GM03348 (cell line): ENCODE measurements at regions not wholly inside any gene's neighbourhood (a gene's known extent, or its start where the extent isn't known, plus 50 kb on each side); places are given as distances from the start of the nearest gene placed in this dataset.
"Not testable (repeated sequence)": the region's sequence is repeated elsewhere in the genome, so short reads cannot be mapped to it uniquely, and the experiment has no call there.

ENCODE experiments used
- DNase-seq: peaks from one replicate; pipeline ENCODE4 v3.0.0; 2012; ENCODE audit warnings: low spot score

GRCh38 chr3:152581951-152582350, 253.0 kb upstream of the P2RY1 start:
- DNase-seq, result no peak

DNA sequence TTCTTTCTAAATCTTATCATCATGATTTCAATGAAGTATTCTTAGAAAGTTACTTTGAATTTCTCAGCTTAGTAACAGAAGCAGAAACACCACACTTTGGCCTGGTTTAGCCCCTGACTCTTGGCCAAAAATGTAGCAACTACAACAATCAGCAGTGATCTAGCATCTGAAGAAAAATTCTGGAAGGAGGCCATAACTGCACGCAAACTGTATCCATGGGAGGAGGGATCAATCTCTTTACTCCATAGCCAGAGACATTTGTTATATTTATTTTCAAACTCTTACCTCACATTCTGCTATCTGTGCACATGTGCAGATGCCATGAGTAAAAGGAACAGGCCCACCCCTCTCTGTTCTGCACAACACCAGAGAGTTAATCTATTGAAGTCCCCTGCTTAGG, 251.0 kb upstream of the P2RY1 start:
- no peak for DNase-seq

- DNase-seq, result no peak
Measured at GRCh38 chr3:152586974-152587373, 248.0 kb upstream of the P2RY1 start.

DNA sequence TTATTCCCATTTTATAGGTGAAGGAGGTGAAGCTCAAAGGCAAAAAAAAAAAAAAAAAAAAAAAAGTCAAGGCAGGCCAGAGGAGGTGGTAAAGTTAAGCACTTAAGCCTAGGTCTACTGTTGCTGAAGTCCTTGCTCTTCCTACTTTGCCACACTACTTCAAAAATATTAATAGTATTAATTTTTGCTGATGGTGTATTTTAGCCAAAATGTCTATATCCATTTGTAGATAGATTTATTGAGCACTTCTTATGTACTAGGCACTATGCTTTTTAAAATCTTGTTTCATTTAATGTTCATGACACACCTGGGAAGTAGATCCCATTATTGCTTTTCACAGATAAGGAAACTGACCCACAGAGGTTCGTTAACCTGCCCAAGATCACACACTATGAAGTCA, 247.1 kb upstream of the P2RY1 start:
- no peak for DNase-seq

GRCh38 chr3:152589644-152590043, 245.3 kb upstream of the P2RY1 start:
- no peak for DNase-seq

DNA sequence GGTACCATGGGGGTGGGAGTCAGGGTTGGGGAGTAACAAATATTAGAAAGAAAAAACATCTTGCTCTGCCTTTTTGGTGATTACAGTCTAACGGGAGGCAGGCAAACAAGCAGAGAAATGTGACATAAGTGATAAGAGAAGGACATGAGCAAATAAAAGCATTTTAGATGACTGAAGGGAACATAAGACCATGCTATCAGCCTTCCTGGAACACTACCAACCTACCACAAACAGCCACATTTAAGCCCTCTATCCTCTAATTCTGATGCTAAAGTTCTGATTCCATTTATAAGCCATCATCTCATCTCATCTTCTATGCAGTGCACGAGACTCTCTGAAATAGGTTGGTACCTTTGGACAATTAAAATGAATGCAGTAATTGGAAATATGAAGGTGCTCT, 243.4 kb upstream of the P2RY1 start:
- no peak for DNase-seq

DNA sequence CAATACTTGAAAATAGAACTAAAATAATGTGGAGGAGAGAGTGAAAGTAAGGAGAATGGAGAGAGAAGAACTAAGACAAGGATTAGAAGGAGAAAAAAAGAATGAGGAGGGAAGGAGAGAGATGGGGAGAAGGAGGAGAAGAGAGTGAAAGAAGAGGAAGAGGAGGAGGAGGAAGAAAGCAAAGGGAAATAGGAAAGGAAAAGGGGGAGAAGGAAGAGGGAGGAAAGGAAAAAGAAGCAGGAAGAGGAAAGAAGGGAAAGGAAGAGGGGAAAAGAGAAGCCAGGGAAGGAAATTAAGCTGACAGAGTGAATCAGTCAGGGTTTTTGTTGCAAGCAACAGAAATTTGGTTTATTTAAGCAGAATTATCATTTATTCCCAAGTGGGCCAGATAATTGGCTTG, 241.7 kb upstream of the P2RY1 start:
- no peak for DNase-seq

- peak; percentile 75 for DNase-seq
Measured at GRCh38 chr3:152595975-152596821, 238.7 kb upstream of the P2RY1 start.

DNA sequence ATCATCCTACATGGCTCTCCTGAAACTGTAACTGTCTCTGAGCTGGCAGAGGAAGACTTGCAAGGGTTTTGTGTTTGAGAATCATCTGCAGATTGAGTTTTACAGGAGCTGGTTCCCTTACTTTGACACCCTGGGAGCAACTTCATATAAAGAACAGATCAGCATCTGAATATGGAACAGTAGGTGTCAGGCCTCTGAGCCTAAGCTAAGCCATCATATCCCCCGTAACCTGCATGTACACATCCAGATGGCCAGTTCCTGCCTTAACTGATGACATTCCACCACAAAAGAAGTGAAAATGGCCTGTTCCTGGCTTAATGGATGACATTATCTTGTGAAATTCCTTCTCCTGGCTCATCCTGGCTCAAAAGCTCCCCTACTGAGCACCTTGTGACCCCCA, 238.1 kb upstream of the P2RY1 start:
- not testable (repeated sequence) for DNase-seq

DNA sequence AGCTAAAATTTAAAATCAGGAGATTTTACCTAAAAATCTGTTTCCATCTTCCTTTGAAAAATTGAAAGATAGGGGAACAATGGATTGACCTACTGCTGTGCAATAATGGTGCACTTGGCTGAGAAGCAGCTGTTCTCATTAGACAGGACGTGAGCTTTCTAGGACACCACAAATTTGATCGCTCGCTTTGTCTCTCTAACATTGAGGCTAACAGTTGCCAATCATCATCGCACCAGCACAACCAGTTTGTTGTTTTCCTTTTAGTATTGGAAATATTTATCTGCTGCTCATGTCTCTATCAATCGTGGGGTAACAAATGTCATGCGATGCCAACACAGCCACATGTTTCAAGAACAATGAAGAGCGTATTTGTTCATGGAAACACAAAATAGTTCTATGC, 228.8 kb upstream of the P2RY1 start:
- no peak for DNase-seq

- DNase-seq, result no peak
Measured at GRCh38 chr3:152607179-152607578, 227.8 kb upstream of the P2RY1 start.

GRCh38 chr3:152608696-152609594, 226.0 kb upstream of the P2RY1 start:
- DNase-seq, result no peak

DNA sequence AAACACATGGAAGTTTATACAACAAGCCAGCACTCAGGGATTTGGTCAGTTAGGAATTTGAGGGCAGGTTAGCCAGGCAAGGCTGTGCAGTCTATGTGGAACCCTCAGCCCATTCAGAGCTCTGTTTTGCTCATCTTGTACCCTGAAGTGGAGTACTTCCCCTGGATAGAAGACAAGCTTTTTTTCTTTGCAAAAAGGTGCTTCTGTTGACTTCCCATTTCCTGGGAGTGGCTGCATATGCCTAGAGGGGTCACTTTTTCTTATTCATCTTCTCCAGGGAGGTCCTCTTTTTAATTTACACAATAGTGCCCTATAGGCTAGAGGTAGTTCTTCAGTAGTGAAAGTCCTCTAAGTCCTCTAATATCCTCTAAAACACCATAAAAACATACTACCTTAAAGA, 225.0 kb upstream of the P2RY1 start:
- no peak for DNase-seq

DNA sequence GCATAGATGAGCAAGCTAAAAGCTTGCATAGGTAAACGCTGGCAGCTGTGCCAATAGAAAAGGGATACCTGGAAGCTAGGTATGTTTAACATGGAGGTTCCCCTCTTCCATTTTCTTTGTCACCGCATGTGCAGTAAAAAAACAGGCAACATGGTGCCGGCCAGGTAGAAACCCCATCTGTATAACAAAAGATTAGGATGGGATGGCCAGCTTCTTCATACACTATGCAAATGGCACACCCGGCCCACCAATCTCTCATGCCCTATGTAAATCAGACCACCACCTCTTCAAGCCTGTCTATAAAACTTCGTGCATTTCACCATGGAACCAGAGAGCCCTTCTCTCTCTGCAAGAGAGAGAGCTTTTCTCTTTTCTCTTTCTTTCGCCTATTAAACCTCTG, 224.3 kb upstream of the P2RY1 start:
- DNase-seq, result no peak

GRCh38 chr3:152611905-152612304, 223.0 kb upstream of the P2RY1 start:
- no peak for DNase-seq

DNA sequence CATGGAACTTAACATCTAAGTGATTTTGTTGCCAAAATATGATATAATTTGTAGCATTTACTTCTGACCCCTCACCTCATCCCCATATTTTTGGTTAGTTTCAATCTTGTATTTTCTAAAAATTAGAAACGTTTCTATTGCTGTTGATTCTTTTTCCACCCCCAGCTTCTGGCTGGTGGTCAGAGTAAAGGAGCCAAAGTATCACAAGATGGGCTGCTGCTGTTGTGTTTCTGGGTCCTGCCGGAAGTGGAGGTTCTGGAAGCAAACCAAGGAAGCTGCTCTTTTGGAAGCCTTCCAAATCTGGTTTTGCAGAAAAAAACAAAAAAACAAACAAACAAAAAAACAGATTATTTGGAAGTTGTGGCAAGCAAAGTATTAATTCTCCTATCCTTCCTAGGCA, 221.1 kb upstream of the P2RY1 start:
- DNase-seq, result no peak

DNA sequence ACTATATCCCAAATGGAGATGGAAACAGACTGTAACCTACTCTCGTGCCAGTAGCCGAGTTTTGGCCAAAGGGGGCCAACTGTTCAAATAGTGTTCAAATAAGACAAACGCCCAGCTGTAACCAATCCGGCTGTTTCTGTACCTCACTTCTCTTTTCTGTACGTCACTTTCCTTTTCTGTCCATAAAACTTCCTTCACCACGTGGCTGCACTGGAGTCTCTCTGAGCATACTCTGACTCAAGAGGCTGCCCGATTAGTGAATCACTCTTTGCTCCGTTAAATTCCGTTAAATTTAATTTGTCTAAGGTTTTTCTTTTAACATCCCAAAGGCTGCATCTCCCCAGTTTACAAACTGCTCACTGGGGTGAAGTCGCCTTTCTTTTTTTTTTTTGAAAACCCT, 219.2 kb upstream of the P2RY1 start:
- no peak for DNase-seq

- no peak for DNase-seq
Measured at GRCh38 chr3:152617609-152618008, 217.3 kb upstream of the P2RY1 start.

GRCh38 chr3:152618529-152618928, 216.4 kb upstream of the P2RY1 start:
- DNase-seq, result no peak

DNA sequence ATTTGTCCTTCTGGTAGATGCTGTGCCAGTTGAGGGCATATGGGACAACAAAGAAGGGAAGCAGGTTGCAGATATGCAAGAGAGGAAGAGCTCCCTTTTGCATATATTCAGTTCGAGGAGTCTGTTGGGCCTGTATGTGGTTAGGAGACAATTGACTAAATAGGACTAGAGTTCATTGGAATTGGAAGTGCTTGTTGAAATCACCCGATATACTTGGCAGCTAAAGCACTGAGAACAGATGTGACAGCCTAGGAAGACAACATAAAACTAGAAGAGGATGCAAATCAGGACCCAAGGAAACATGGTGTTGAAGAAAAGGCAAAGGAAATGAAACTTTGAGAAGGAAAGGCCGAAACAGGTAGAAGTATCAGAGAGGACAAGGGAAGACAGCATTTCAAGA, 215.2 kb upstream of the P2RY1 start:
- DNase-seq, result no peak

GRCh38 chr3:152620395-152620794, 214.5 kb upstream of the P2RY1 start:
- DNase-seq, result no peak

GRCh38 chr3:152621006-152621868, 213.7 kb upstream of the P2RY1 start:
- no peak for DNase-seq
